ENCODE measurements at regions not wholly inside any gene's neighbourhood (a gene's known extent, or its start where the extent isn't known, plus 50 kb on each side); places are given as distances from the start of the nearest gene placed in this dataset.
"Not testable (repeated sequence)": the region's sequence is repeated elsewhere in the genome, so short reads cannot be mapped to it uniquely, and the experiment has no call there.

GRCh38 chr4:103982454-103982853, 262.7 kb upstream of the TACR3 start:
- TF ChIP-seq CTCF (conservative IDR thresholded peaks at IDR 0.05; ENCODE audit: low read depth) = no peak
- DNase-seq (ENCODE audit: low spot score) = no peak
- H3K27ac ChIP-seq = no peak overlapping the region
- CTCF ChIA-PET = no interaction called here
- POLR2A ChIA-PET (ENCODE audit: low non-redundant PET) = no interaction called here

DNA sequence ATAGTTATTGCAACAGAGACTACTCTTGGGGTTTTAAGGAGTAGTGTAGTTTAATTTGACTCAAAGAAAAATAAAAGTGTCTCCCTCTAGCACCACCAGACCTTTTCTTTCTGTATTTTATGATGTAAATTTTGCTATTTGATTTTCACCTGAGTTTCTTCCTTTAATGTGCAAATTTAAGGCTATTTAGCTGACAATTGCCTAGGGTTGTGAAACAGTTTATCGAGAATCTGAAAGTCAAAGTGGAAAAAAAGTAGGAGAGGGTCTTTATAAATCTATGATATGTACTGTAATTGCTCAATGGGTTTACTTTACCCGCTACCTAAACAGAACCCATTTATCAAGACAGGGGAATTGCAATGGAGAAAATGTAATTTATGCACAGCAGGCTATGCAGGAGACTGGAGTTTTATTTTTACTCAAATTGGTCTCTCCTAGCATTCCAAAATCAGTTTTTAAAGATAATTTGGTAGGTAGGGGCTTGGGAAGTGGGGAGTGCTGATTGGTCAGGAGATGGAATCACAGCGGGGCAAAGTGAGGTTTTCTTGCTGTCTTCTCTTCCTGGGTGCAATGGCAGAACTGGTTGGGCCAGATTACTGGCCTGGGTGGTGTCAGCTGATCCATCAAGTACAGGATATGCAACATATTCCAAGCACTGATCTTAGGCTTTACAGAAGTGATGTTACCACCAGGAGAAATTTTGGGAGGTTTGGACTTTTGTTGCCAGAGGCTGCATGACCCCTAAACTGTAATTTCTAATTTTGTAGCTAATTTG, 228.6 kb upstream of the TACR3 start:
- POLR2A ChIA-PET (ENCODE audit: low non-redundant PET) = no interaction called here
- no peak overlapping the region for H3K27ac ChIP-seq
- no peak for TF ChIP-seq CTCF (conservative IDR thresholded peaks at IDR 0.05; ENCODE audit: low read depth)
- DNase-seq (ENCODE audit: low spot score) = no peak
- CTCF ChIA-PET = interaction anchor here (0.7 kb wide), 1 partner anchor 64 kb away, joined by 3 read pairs; no protein-coding TSS in a partner anchor

DNA sequence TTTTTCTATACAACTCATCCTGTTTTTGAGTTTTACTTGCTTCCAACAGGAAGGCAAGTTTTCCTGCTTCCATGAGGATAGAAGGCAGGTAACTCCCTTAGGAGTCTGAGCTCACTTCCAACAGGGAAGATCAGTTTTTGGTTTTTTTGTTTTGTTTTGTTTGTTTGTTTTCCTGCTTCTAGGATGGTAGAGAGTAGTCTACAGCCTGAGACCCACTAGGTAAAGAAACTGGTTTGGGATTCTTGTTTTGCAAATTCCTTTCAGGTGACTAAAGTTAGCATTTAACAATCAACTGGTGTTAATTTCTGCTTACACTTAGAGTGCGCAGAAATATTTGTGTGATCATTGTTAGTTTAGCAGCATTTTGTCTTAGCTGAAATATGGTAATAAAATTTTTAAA, 227.8 kb upstream of the TACR3 start:
- H3K27ac ChIP-seq = no peak overlapping the region
- DNase-seq (ENCODE audit: low spot score) = no peak
- no peak for TF ChIP-seq CTCF (conservative IDR thresholded peaks at IDR 0.05; ENCODE audit: low read depth)
- CTCF ChIA-PET = interaction anchor here (0.6 kb wide), 1 partner anchor 1401 kb away, joined by 4 read pairs; no protein-coding TSS in a partner anchor
- POLR2A ChIA-PET (ENCODE audit: low non-redundant PET) = no interaction called here

DNA sequence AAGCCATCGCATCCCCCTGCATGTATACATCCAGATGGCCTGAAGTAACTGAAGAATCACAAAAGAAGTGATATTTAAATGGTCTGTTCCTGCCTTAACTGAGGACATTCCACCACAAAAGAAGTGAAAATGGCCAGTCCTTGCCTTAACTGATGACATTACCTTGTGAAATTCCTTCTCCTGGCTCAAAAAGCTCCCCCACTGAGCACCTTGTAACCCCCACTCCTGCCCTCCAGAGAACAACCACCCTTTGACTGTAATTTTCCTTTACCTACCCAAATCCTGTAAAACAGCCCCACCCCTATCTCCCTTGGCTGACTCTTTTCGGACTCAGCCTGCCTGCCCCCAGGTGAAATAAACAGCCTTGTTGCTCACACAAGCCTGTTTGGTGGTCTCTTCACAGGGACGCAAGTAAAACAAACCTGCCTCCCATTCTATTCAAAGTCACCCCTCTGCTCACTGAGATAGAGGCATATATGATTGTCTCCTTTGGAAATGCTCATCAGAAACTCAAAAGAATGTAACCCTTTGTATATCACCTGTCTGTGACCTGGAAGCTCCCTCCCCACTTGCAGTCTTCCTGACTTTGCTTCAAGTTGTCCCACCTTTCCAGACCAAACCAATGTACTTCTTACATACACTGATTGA, 227.0 kb upstream of the TACR3 start:
- POLR2A ChIA-PET (ENCODE audit: low non-redundant PET); DNase-seq (ENCODE audit: low spot score); H3K27ac ChIP-seq: not testable (repeated sequence)
- CTCF ChIA-PET = interaction anchor here (0.6 kb wide), 1 partner anchor 1402 kb away, joined by 4 read pairs; no protein-coding TSS in a partner anchor

GRCh38 chr4:103938488-103938887, 218.7 kb upstream of the TACR3 start:
- POLR2A ChIA-PET (ENCODE audit: low non-redundant PET) = no interaction called here
- H3K27ac ChIP-seq = no peak overlapping the region
- TF ChIP-seq CTCF (conservative IDR thresholded peaks at IDR 0.05; ENCODE audit: low read depth) = no peak
- no peak for DNase-seq (ENCODE audit: low spot score)
- CTCF ChIA-PET = interaction anchor here (0.6 kb wide), 1 partner anchor 58 kb away, joined by 3 read pairs; no protein-coding TSS in a partner anchor

DNA sequence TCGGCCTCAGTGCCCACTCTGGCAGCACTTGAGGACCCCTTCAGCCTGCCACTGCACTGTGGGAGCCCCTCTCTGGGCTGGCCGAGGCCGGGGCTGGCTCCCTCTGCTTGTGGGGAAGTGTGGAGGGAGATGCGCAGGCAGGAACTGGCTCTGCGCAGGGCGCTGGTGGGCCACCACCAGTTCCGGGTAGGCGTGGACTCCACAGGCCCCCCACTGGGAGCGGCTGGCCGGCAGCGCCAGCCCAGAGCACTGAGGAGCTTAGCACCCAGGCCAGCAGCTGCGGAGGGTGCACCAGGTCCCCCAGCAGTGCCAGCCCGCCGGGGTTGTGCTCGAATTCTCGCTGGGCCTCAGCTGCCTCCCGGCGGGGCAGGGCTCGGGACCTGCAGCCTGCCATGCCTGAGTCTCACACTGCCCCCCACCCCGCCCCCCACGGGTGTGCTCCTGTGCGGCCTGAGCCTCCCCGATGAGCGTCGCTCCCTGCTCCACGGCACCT, 216.9 kb upstream of the TACR3 start:
- DNase-seq (ENCODE audit: low spot score) = no peak
- H3K27ac ChIP-seq = no peak overlapping the region
- POLR2A ChIA-PET (ENCODE audit: low non-redundant PET) = no interaction called here
- TF ChIP-seq CTCF (conservative IDR thresholded peaks at IDR 0.05; ENCODE audit: low read depth) = no peak
- CTCF ChIA-PET = no interaction called here
